H1 (cell line): ENCODE measurements at regions not wholly inside any gene's neighbourhood (a gene's known extent, or its start where the extent isn't known, plus 50 kb on each side); places are given as distances from the start of the nearest gene placed in this dataset.

ENCODE experiments used
- CTCF ChIA-PET: fragments of 300-600 bp; sonication (Branson Sonifier 250); formaldehyde crosslinking; loops from one replicate; lab custom pipeline; 2021; ENCODE audit not compliant: partially characterized antibody; lab: Charles Lee
- POLR2A ChIA-PET: fragments of 300-600 bp; sonication (Branson Sonifier 250); formaldehyde crosslinking; loops from one replicate; lab custom pipeline; 2021; ENCODE audit warnings: inconsistent platforms; ENCODE audit not compliant: partially characterized antibody; lab: Charles Lee
- DNase-seq, 2 experiments: peaks; one replicate each; pipeline versions ENCODE4 v3.0.0 to v3.0.0-alpha.2; 2010 to 2022; ENCODE audit warnings: low spot score in 2 of 2, low read depth in 1 of 2, mixed read lengths in 1 of 2
- FAIRE-seq: peaks from 2 replicates; lab custom pipeline; 2011; peaks lifted over from hg19 to GRCh38; lab: Jason Lieb, UNC
- H2AFZ ChIP-seq: 2 replicates; pipeline ENCODE4 v1.8.1; 2012; ENCODE audit warnings: low read length, inconsistent platforms
- H2AK5ac ChIP-seq: 2 replicates; pipeline ENCODE4 v1.6.1; 2013; ENCODE audit warnings: low read depth, low read length
- H2BK120ac ChIP-seq: replicated peaks from 2 replicates; pipeline ENCODE3; 2013; ENCODE audit warnings: low read depth, low read length, inconsistent platforms
- H2BK12ac ChIP-seq: 2 replicates; pipeline ENCODE4 v1.6.1; 2013; ENCODE audit warnings: low read depth, low read length
- H2BK15ac ChIP-seq: 2 replicates; pipeline ENCODE4 v1.6.1; 2013; ENCODE audit warnings: low read length
- H2BK20ac ChIP-seq: 2 replicates; pipeline ENCODE4 v1.6.1; 2013; ENCODE audit warnings: low read length
- H2BK5ac ChIP-seq: 2 replicates; pipeline ENCODE4 v1.6.1; 2013; ENCODE audit warnings: low read depth, low read length
- H3K14ac ChIP-seq: 2 replicates; pipeline ENCODE4 v1.6.1; 2013; ENCODE audit warnings: inconsistent platforms; ENCODE audit not compliant: insufficient read length
- H3K18ac ChIP-seq: 2 replicates; pipeline ENCODE4 v1.6.1; 2013; ENCODE audit warnings: low read length; ENCODE audit errors: extremely low read depth
- H3K23ac ChIP-seq: 2 replicates; pipeline ENCODE4 v1.6.1; 2013; ENCODE audit warnings: inconsistent platforms; ENCODE audit not compliant: insufficient read length
- H3K23me2 ChIP-seq: 2 replicates; pipeline ENCODE4 v1.6.1; 2013; ENCODE audit warnings: low read depth, low read length
- H3K27ac ChIP-seq: 2 replicates; pipeline ENCODE4 v1.6.1; 2011; ENCODE audit warnings: low read depth, low read length, inconsistent platforms
- H3K27me3 ChIP-seq, 4 experiments: replicated peaks in 1 of 4; 1 replicate in 1 of 4; 2 replicates in 3 of 4; pipeline versions ENCODE4 v1.6.1 to v1.8.1; 2011 to 2013; ENCODE audit warnings: low read length in 3 of 4, mild to moderate bottlenecking in 3 of 4, inconsistent platforms in 2 of 4, mixed read lengths in 2 of 4, moderate library complexity in 1 of 4; ENCODE audit not compliant: control insufficient read depth in 3 of 4, insufficient read depth in 3 of 4; ENCODE audit errors: extremely low read depth in 1 of 4
- H3K36me3 ChIP-seq, 4 experiments: 2 replicates each; pipeline versions ENCODE4 v1.6.1 to v1.8.1; 2011 to 2013; ENCODE audit warnings: mild to moderate bottlenecking in 4 of 4, low read length in 3 of 4, moderate library complexity in 2 of 4, control low read depth in 1 of 4, inconsistent platforms in 1 of 4; ENCODE audit not compliant: insufficient read depth in 4 of 4, control insufficient read depth in 2 of 4
- H3K4ac ChIP-seq: replicated peaks from 2 replicates; pipeline ENCODE3; 2013; ENCODE audit warnings: low read length, low read depth, mixed read lengths, inconsistent platforms; ENCODE audit not compliant: insufficient read length
- H3K4me1 ChIP-seq, 4 experiments: replicated peaks in 1 of 4; 1 replicate in 1 of 4; 2 replicates in 3 of 4; pipeline versions ENCODE4 v1.6.1 to v1.8.1; 2011 to 2013; ENCODE audit warnings: low read length in 3 of 4, inconsistent platforms in 2 of 4, mixed read lengths in 1 of 4; ENCODE audit not compliant: insufficient read depth in 4 of 4, control insufficient read depth in 3 of 4
- H3K4me2 ChIP-seq, 2 experiments: 2 replicates each; pipeline versions ENCODE4 v1.6.1 to v1.8.1; 2011 to 2013; ENCODE audit warnings: low read depth in 2 of 2, low read length in 2 of 2, control low read depth in 1 of 2, inconsistent platforms in 1 of 2, mild to moderate bottlenecking in 1 of 2; ENCODE audit not compliant: insufficient read depth in 1 of 2
- H3K4me3 ChIP-seq, 4 experiments: fragments of 200-600, 300-600 bp in 1 of 4; sonication (generic), shearing (Covaris generic), sonication (Bioruptor Twin) in 1 of 4; 2 replicates each; pipeline versions ENCODE4 v1.5.1 to v1.8.1; 2011 to 2016; ENCODE audit warnings: low read length in 4 of 4, low read depth in 3 of 4, control low read depth in 2 of 4, inconsistent platforms in 2 of 4, mild to moderate bottlenecking in 2 of 4, mixed read lengths in 1 of 4, moderate library complexity in 1 of 4; ENCODE audit not compliant: insufficient read depth in 2 of 4; ENCODE audit errors: extremely low read depth in 1 of 4
- H3K56ac ChIP-seq: replicated peaks from 2 replicates; pipeline ENCODE3; 2013; ENCODE audit warnings: low read depth, mild to moderate bottlenecking, mixed read lengths, low read length, inconsistent platforms; ENCODE audit not compliant: insufficient read length
- H3K79me1 ChIP-seq: 2 replicates; pipeline ENCODE4 v1.6.1; 2013; ENCODE audit warnings: low read depth, low read length, control low read depth
- H3K79me2 ChIP-seq, 2 experiments: 2 replicates each; pipeline versions ENCODE4 v1.6.1 to v1.8.1; 2012 to 2013; ENCODE audit warnings: low read length in 2 of 2, mild to moderate bottlenecking in 2 of 2, inconsistent platforms in 1 of 2; ENCODE audit not compliant: insufficient read depth in 2 of 2, control insufficient read depth in 1 of 2
- H3K9ac ChIP-seq, 4 experiments: replicated peaks in 1 of 4; 1 replicate in 1 of 4; 2 replicates in 3 of 4; pipeline versions ENCODE4 v1.6.1 to v1.8.1; 2011 to 2013; ENCODE audit warnings: low read depth in 3 of 4, low read length in 3 of 4, control low read depth in 2 of 4, mild to moderate bottlenecking in 2 of 4, moderate library complexity in 2 of 4, inconsistent platforms in 1 of 4; ENCODE audit errors: extremely low read depth in 1 of 4
- H3K9me3 ChIP-seq, 2 experiments: 2 replicates each; pipeline versions ENCODE4 v1.6.1 to v1.8.1; 2012 to 2013; ENCODE audit warnings: mild to moderate bottlenecking in 2 of 2, moderate library complexity in 2 of 2, control low read depth in 1 of 2, inconsistent platforms in 1 of 2, low read depth in 1 of 2, low read length in 1 of 2, mixed read lengths in 1 of 2; ENCODE audit not compliant: insufficient read depth in 2 of 2
- H4K20me1 ChIP-seq, 2 experiments: replicated peaks in 1 of 2; 2 replicates each; pipeline versions ENCODE3 to v1.8.1; 2011 to 2013; ENCODE audit warnings: inconsistent platforms in 2 of 2, low read length in 2 of 2, mild to moderate bottlenecking in 1 of 2; ENCODE audit not compliant: insufficient read depth in 2 of 2, control insufficient read depth in 1 of 2
- H4K5ac ChIP-seq: 2 replicates; pipeline ENCODE4 v1.6.1; 2013; ENCODE audit warnings: low read length, low read depth, mixed read lengths, inconsistent platforms; ENCODE audit not compliant: insufficient read length
- H4K8ac ChIP-seq: 2 replicates; pipeline ENCODE4 v1.8.0; 2013; ENCODE audit warnings: mild to moderate bottlenecking, moderate library complexity, low read length, inconsistent platforms; ENCODE audit not compliant: insufficient read depth; ENCODE audit errors: extremely low read depth
- H4K91ac ChIP-seq: replicated peaks from 2 replicates; pipeline ENCODE3; 2013; ENCODE audit warnings: low read length, mixed read lengths, inconsistent platforms; ENCODE audit not compliant: insufficient read length
- FOSL1 ChIP-seq: IDR thresholded peaks from 2 replicates; pipeline ENCODE4 v1.6.1; 2011; ENCODE audit warnings: mild to moderate bottlenecking, low read depth, low read length, moderate library complexity; ENCODE audit not compliant: insufficient read depth
- GABPA ChIP-seq: IDR thresholded peaks from 2 replicates; pipeline ENCODE4 v1.6.1; 2011; ENCODE audit warnings: mild to moderate bottlenecking, low read length, moderate library complexity, borderline replicate concordance; ENCODE audit not compliant: insufficient read depth
- JUN ChIP-seq: IDR thresholded peaks from 2 replicates; pipeline ENCODE4 v1.6.1; 2011; ENCODE audit warnings: low read depth, mild to moderate bottlenecking, improper control_type of control experiment, low read length
- NRF1 ChIP-seq: IDR thresholded peaks from 2 replicates; pipeline ENCODE4 v1.6.1; 2011; ENCODE audit warnings: mild to moderate bottlenecking, low read depth, low read length, improper control_type of control experiment
- RAD21 ChIP-seq, 2 experiments: IDR thresholded peaks in 1 of 2; conservative IDR thresholded peaks in 1 of 2; 2 replicates each; pipeline ENCODE4 v1.6.1; 2011; ENCODE audit warnings: low read depth in 2 of 2, low read length in 2 of 2, improper control_type of control experiment in 1 of 2, inconsistent platforms in 1 of 2, mild to moderate bottlenecking in 1 of 2, moderate library complexity in 1 of 2
- RBBP5 ChIP-seq: IDR thresholded peaks from 2 replicates; pipeline ENCODE4 v1.7.1; 2012; ENCODE audit warnings: low read depth, mild to moderate bottlenecking, inconsistent platforms, low read length, moderate library complexity, borderline replicate concordance
- SP1 ChIP-seq: IDR thresholded peaks from 2 replicates; pipeline ENCODE4 v1.6.1; 2011; ENCODE audit warnings: low read depth, low read length
- SP4 ChIP-seq: IDR thresholded peaks from 2 replicates; pipeline ENCODE4 v1.6.1; 2012; ENCODE audit warnings: low read length, inconsistent platforms
- SUZ12 ChIP-seq: fragments of 200-600 bp; sonication (generic); IDR thresholded peaks from 2 replicates; pipeline ENCODE4 v1.6.1; 2012; ENCODE audit warnings: mild to moderate bottlenecking, inconsistent platforms, low read length, moderate library complexity, mixed read lengths
- TAF1 ChIP-seq: IDR thresholded peaks from 2 replicates; pipeline ENCODE4 v1.6.1; 2011; ENCODE audit warnings: mild to moderate bottlenecking, low read depth, low read length
- TBP ChIP-seq: IDR thresholded peaks from 2 replicates; pipeline ENCODE4 v1.6.1; 2011; ENCODE audit warnings: low read depth, low read length, improper control_type of control experiment
- TCF12 ChIP-seq: IDR thresholded peaks from 2 replicates; pipeline ENCODE4 v1.6.1; 2011; ENCODE audit warnings: low read depth, mild to moderate bottlenecking, low read length
- TF ChIP-seq, protein P1 (sequence below): IDR thresholded peaks from 2 replicates; pipeline ENCODE4 v1.6.1; 2012; ENCODE audit warnings: inconsistent platforms
- TF ChIP-seq, protein P2 (sequence below), 3 experiments: IDR thresholded peaks; 1 replicate in 2 of 3; 2 replicates in 1 of 3; pipeline versions ENCODE4 v1.5.1 to v1.6.1; 2011; ENCODE audit warnings: low read length in 3 of 3, mild to moderate bottlenecking in 3 of 3, inconsistent platforms in 2 of 3, low read depth in 1 of 3, moderate library complexity in 1 of 3; ENCODE audit not compliant: insufficient read depth in 1 of 3; ENCODE audit errors: control extremely low read depth in 1 of 3

GRCh38 chr4:126960760-126961159, 672.0 kb upstream of the INTU start:
- no peak overlapping the region for H3K9ac ChIP-seq
- H2AK5ac ChIP-seq: no peak overlapping the region
- H3K56ac ChIP-seq: no peak overlapping the region
- no peak overlapping the region for H2BK20ac ChIP-seq
- no peaks in the 10 kb centered on the region for H3K9me3 ChIP-seq
- no peaks in the 10 kb centered on the region for H3K79me1 ChIP-seq
- no peak overlapping the region for H2BK15ac ChIP-seq
- DNase-seq: no peak
- H3K18ac ChIP-seq: no peak overlapping the region
- H3K23ac ChIP-seq: no peak overlapping the region
- H3K36me3 ChIP-seq: no peaks in the 10 kb centered on the region
- no peak overlapping the region for H2AFZ ChIP-seq
- H2BK12ac ChIP-seq: no peak overlapping the region
- 0 out of 7 replicates have a peak, but pooled peaks cover 0 to 2% (median 0%) of the 10 kb centered on the region in 4 experiments for H3K4me1 ChIP-seq
- no peaks in the 10 kb centered on the region for H3K27me3 ChIP-seq
- H3K4ac ChIP-seq: no peak overlapping the region
- no peak overlapping the region for H3K14ac ChIP-seq
- H4K20me1 ChIP-seq: no peaks in the 10 kb centered on the region
- no peak overlapping the region for H4K5ac ChIP-seq
- H3K23me2 ChIP-seq: no peaks in the 10 kb centered on the region; the same call in 1 of the 2 replicates
- H3K4me2 ChIP-seq: no peak overlapping the region
- no peak overlapping the region for H4K8ac ChIP-seq
- H3K79me2 ChIP-seq: no peaks in the 10 kb centered on the region
- H2BK120ac ChIP-seq: no peak overlapping the region
- no peak for FAIRE-seq
- H3K27ac ChIP-seq: no peak overlapping the region
- H2BK5ac ChIP-seq: no peak overlapping the region
- ChIA-PET POLR2A (no interaction called here), CTCF (no interaction called here)
- no peak overlapping the region for H3K4me3 ChIP-seq
- H4K91ac ChIP-seq: no peak overlapping the region
- TF ChIP-seq RBBP5 (no peak), FOSL1 (no peak), TCF12 (no peak), GABPA (no peak), JUN (no peak), NRF1 (no peak), SUZ12 (no peak), RAD21 (IDR thresholded peaks at IDR 0.05 in 1 of 2, conservative IDR thresholded peaks at IDR 0.05 in 1 of 2; ENCODE audit: low read depth in 2 of 2, low read length in 2 of 2) (no peak), SP4 (no peak), SP1 (no peak), TBP (no peak), TAF1 (no peak)
- TF ChIP-seq, protein P1, sequence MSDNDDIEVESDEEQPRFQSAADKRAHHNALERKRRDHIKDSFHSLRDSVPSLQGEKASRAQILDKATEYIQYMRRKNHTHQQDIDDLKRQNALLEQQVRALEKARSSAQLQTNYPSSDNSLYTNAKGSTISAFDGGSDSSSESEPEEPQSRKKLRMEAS: no peak
- TF ChIP-seq, protein P2, sequence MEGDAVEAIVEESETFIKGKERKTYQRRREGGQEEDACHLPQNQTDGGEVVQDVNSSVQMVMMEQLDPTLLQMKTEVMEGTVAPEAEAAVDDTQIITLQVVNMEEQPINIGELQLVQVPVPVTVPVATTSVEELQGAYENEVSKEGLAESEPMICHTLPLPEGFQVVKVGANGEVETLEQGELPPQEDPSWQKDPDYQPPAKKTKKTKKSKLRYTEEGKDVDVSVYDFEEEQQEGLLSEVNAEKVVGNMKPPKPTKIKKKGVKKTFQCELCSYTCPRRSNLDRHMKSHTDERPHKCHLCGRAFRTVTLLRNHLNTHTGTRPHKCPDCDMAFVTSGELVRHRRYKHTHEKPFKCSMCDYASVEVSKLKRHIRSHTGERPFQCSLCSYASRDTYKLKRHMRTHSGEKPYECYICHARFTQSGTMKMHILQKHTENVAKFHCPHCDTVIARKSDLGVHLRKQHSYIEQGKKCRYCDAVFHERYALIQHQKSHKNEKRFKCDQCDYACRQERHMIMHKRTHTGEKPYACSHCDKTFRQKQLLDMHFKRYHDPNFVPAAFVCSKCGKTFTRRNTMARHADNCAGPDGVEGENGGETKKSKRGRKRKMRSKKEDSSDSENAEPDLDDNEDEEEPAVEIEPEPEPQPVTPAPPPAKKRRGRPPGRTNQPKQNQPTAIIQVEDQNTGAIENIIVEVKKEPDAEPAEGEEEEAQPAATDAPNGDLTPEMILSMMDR (IDR thresholded peaks at IDR 0.05; ENCODE audit: control extremely low read depth in 1 of 3, insufficient read depth in 1 of 3, low read depth in 1 of 3, low read length in 3 of 3): no peak
